ENCODE measurements at regions not wholly inside any gene's neighbourhood (a gene's known extent, or its start where the extent isn't known, plus 50 kb on each side); places are given as distances from the start of the nearest gene placed in this dataset.

DNA sequence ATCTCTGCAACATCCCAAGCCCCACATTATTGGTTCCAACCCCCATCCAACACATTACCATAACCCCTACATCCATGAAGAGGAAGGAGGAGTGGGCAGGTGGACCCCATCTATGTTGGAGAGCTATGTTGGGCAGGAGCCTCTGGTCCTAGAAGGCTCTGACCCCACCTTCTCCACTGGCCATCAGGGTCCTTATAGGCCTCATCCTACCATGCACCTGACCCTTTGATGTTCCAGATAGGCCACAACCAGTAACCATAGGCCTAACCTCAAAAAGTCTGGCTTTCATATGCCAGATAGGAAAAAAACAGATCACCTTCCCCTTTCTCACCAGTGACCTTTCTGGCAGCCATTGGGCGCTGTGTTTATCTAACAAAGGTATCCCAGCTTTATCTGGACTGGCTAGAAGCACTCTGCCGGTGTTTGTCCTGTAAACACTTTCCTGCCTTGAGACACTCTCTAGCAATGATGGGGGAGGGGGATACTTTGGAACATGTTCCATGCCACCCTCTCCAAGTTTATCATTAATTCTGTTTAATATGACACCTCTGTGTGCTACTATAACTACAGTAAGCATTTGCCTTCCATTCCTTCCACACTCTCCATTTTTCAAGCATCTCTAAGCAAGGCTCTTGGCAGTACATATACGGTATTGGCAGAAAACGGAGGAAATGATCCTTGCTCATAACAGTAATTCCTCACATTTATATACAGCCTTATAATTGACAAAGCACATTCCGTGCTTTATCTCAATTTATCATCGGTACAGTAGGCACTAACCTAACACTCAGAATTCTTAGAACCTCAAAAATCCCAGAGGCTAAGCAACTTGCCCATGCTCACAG is 377.1 kb downstream of the VPS13C start:
- Histone ChIP-seq H3K9me3 (no peaks in the 10 kb centered on the region), H3K27me3 (no peaks in the 10 kb centered on the region), H3K4me1 (no peaks in the 10 kb centered on the region), H3K27ac (no peak overlapping the region), H3K4me3 (no peak overlapping the region), H3K36me3 (no peaks in the 10 kb centered on the region)
- DNase-seq: no peak
- intact Hi-C loops (cut with DNase I): no loop called here
- no peak for TF ChIP-seq POLR2A (IDR thresholded peaks at IDR 0.05)
- no peak for TF ChIP-seq POLR2AphosphoS5 (IDR thresholded peaks at IDR 0.05)
- TF ChIP-seq, protein P1, sequence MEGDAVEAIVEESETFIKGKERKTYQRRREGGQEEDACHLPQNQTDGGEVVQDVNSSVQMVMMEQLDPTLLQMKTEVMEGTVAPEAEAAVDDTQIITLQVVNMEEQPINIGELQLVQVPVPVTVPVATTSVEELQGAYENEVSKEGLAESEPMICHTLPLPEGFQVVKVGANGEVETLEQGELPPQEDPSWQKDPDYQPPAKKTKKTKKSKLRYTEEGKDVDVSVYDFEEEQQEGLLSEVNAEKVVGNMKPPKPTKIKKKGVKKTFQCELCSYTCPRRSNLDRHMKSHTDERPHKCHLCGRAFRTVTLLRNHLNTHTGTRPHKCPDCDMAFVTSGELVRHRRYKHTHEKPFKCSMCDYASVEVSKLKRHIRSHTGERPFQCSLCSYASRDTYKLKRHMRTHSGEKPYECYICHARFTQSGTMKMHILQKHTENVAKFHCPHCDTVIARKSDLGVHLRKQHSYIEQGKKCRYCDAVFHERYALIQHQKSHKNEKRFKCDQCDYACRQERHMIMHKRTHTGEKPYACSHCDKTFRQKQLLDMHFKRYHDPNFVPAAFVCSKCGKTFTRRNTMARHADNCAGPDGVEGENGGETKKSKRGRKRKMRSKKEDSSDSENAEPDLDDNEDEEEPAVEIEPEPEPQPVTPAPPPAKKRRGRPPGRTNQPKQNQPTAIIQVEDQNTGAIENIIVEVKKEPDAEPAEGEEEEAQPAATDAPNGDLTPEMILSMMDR (IDR thresholded peaks at IDR 0.05): no peak
- TF ChIP-seq EP300 (IDR thresholded peaks at IDR 0.05): no peak
- 86 to 91% methylated on average over 6 of the region's 6 CpGs for WGBS, 2 donors

DNA sequence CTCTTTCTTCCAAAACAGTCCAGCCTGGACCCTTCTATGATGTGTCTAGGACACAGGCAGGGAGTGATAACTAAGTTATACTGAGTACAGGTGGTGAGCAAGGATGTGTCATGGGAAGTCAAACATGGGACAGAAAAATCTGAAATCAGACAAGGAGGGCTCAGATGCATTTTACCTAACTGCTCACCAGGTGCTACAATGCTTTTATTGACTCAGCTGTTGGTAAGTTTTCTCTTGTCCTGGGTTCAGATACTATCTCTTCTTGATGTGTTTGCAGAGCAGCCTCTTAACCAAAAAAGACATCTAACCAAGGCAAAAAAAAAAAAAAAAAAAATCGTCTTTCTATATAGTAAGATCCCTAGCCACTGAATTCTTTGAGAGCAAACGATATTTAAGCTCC is 378.6 kb downstream of the VPS13C start:
- H3K36me3 ChIP-seq: no peaks in the 10 kb centered on the region
- no peak overlapping the region for H3K4me3 ChIP-seq
- no peaks in the 10 kb centered on the region for H3K27me3 ChIP-seq
- intact Hi-C loops (cut with DNase I): no loop called here
- no peaks in the 10 kb centered on the region for H3K4me1 ChIP-seq
- DNase-seq: no peak
- H3K27ac ChIP-seq: no peak overlapping the region
- H3K9me3 ChIP-seq: no peaks in the 10 kb centered on the region
- WGBS, 2 donors: 67 to 71% methylated on average over 2 of the region's 2 CpGs
- TF ChIP-seq, protein P1 (IDR thresholded peaks at IDR 0.05): no peak
- no peak for TF ChIP-seq POLR2A (IDR thresholded peaks at IDR 0.05)
- no peak for TF ChIP-seq EP300 (IDR thresholded peaks at IDR 0.05)
- no peak for TF ChIP-seq POLR2AphosphoS5 (IDR thresholded peaks at IDR 0.05)

DNA sequence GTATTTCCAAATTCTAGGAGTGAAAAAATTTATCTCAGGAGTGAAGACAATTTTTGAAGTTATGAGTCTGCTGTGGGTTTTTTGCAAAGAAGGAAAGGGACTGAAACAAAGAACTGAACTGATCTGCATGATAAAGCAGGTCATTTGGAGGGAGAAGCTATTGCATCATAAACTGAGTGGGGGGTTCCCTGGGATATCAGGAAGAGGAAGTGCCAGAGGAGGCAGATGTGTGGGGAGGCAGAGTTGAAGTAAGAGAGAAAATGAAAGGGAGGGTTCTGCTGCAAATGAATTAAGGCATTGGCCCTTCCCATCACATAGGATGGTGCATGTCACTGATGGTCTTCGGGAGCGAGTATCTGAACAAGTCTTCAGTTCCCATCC is 379.2 kb downstream of the VPS13C start:
- no peak overlapping the region for H3K27ac ChIP-seq
- WGBS, 2 donors: 88 to 93% methylated on average over 2 of the region's 2 CpGs
- DNase-seq: no peak
- no peaks in the 10 kb centered on the region for H3K27me3 ChIP-seq
- H3K4me3 ChIP-seq: no peak overlapping the region
- no peaks in the 10 kb centered on the region for H3K4me1 ChIP-seq
- H3K36me3 ChIP-seq: no peaks in the 10 kb centered on the region
- TF ChIP-seq EP300 (IDR thresholded peaks at IDR 0.05) (no peak), POLR2A (IDR thresholded peaks at IDR 0.05) (no peak), POLR2AphosphoS5 (IDR thresholded peaks at IDR 0.05) (no peak)
- TF ChIP-seq, protein P1 (IDR thresholded peaks at IDR 0.05): no peak
- intact Hi-C loops (cut with DNase I): no loop called here
- no peaks in the 10 kb centered on the region for H3K9me3 ChIP-seq

DNA sequence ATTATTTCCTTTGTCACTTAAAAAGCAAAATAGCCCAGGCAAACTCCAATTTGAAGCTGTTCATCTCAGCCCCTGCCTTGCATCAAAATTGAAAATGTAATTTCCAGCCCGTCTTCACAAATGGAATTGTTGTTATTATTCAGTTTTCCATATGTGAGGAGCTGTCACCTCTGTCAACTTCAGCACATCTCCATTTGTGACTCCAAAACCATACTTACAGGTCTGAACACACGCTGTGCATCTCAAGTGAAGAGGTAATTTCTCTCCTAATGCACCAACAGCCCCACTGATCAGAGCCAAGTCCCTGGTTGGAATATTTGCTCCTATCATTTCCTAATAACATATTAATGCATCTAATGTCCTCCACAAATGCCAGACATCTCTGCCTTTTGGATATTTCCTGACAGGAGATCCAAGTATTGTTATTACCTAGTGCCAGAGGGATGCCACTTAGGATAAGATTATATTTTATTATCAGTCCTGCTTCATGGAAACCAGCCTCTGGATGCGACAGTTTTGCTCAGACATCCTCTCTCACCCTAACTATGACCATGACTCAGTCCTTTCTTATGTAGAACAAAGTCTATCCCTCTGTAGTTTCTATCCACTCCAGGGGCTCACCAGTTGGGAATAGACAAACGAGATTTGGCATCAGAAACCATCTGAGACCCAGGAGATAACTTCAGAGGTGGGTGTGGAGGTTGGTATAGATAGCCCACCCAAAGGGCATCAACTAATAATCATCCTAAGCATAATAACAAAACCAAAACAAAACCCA is 379.8 kb downstream of the VPS13C start:
- no peaks in the 10 kb centered on the region for H3K9me3 ChIP-seq
- intact Hi-C loops (cut with DNase I): no loop called here
- H3K4me1 ChIP-seq: no peaks in the 10 kb centered on the region
- DNase-seq: no peak
- no peaks in the 10 kb centered on the region for H3K27me3 ChIP-seq
- H3K27ac ChIP-seq: no peak overlapping the region
- no peaks in the 10 kb centered on the region for H3K36me3 ChIP-seq
- H3K4me3 ChIP-seq: no peak overlapping the region
- TF ChIP-seq EP300 (IDR thresholded peaks at IDR 0.05): no peak
- TF ChIP-seq, protein P1 (IDR thresholded peaks at IDR 0.05): no peak
- TF ChIP-seq POLR2AphosphoS5 (IDR thresholded peaks at IDR 0.05): no peak
- TF ChIP-seq POLR2A (IDR thresholded peaks at IDR 0.05): no peak
- 74 to 75% methylated on average over 4 of the region's 4 CpGs for WGBS, 2 donors
